ENCODE measurements at regions not wholly inside any gene's neighbourhood (a gene's known extent, or its start where the extent isn't known, plus 50 kb on each side); places are given as distances from the start of the nearest gene placed in this dataset.

GRCh38 chr5:36366883-36367282, 65.2 kb upstream of the RANBP3L start:
- no peak for FAIRE-seq
- no peaks in the 10 kb centered on the region for H3K9me3 Mint-ChIP-seq (ENCODE audit: unreplicated experiment)

GRCh38 chr5:36367524-36367923, 65.8 kb upstream of the RANBP3L start:
- H3K4me1 Mint-ChIP-seq (ENCODE audit: low read depth, unreplicated experiment): peaks cover 11% of the 10 kb centered on the region
- no peaks in the 10 kb centered on the region for H3K36me3 Mint-ChIP-seq (ENCODE audit: low read depth, unreplicated experiment)
- H3K4me3 ChIP-seq (ENCODE audit: insufficient read depth, low read depth, low read length): no peak overlapping the region
- no peaks in the 10 kb centered on the region for H3K27me3 ChIP-seq (ENCODE audit: insufficient read depth, low read length)
- no peak overlapping the region for H3K27ac ChIP-seq (ENCODE audit: low read depth, low read length)
- H3K79me2 ChIP-seq (ENCODE audit: insufficient read depth, low read length): no peaks in the 10 kb centered on the region
- no peaks in the 10 kb centered on the region for H3K27me3 Mint-ChIP-seq (ENCODE audit: low read depth, unreplicated experiment)
- no peaks in the 10 kb centered on the region for H3K36me3 ChIP-seq (ENCODE audit: insufficient read depth, low read length)
- H3K27ac Mint-ChIP-seq (ENCODE audit: unreplicated experiment): no peak overlapping the region
- FAIRE-seq: peak; percentile 54
- H3K4me3 Mint-ChIP-seq (ENCODE audit: unreplicated experiment): no peak overlapping the region
- H3K9me3 Mint-ChIP-seq (ENCODE audit: unreplicated experiment): no peaks in the 10 kb centered on the region
- H3K4me2 ChIP-seq (ENCODE audit: low read length): no peak overlapping the region
- H2AFZ ChIP-seq (ENCODE audit: low read depth, low read length): no peak overlapping the region
- no peaks in the 10 kb centered on the region for H4K20me1 ChIP-seq (ENCODE audit: insufficient read depth, low read length)
- no peaks in the 10 kb centered on the region for H3K9me3 ChIP-seq (ENCODE audit: insufficient read depth, low read depth, low read length)
- H3K4me1 ChIP-seq (ENCODE audit: insufficient read depth, low read length): peaks cover 16% of the 10 kb centered on the region
- TF ChIP-seq CTCF (IDR thresholded peaks at IDR 0.05; ENCODE audit: insufficient read depth, low read depth, low read length) (no peak), EZH2 (IDR thresholded peaks at IDR 0.05; ENCODE audit: insufficient read depth, low read length) (no peak)
- DNase-seq (ENCODE audit: low read depth): peak; percentile 85
- H3K9ac ChIP-seq (ENCODE audit: low read length): no peak overlapping the region

More at GRCh38 chr5:36366883-36367282, 65.2 kb upstream of the RANBP3L start:
- Histone ChIP-seq H4K20me1 (ENCODE audit: insufficient read depth, low read length) (no peaks in the 10 kb centered on the region), H3K79me2 (ENCODE audit: insufficient read depth, low read length) (no peaks in the 10 kb centered on the region), H3K27me3 (ENCODE audit: insufficient read depth, low read length) (no peaks in the 10 kb centered on the region), H3K27ac (ENCODE audit: low read depth, low read length) (no peak overlapping the region), H3K36me3 (ENCODE audit: insufficient read depth, low read length) (no peaks in the 10 kb centered on the region), H3K9ac (ENCODE audit: low read length) (no peak overlapping the region), H3K4me3 (ENCODE audit: insufficient read depth, low read depth, low read length) (no peak overlapping the region), H3K4me1 (ENCODE audit: insufficient read depth, low read length) (peaks cover 16% of the 10 kb centered on the region), H3K4me2 (ENCODE audit: low read length) (no peak overlapping the region), H3K9me3 (ENCODE audit: insufficient read depth, low read depth, low read length) (no peaks in the 10 kb centered on the region), H2AFZ (ENCODE audit: low read depth, low read length) (no peak overlapping the region)
- TF ChIP-seq CTCF (IDR thresholded peaks at IDR 0.05; ENCODE audit: insufficient read depth, low read depth, low read length): no peak
- TF ChIP-seq EZH2 (IDR thresholded peaks at IDR 0.05; ENCODE audit: insufficient read depth, low read length): no peak
- Mint-ChIP-seq H3K36me3 (ENCODE audit: low read depth, unreplicated experiment) (no peaks in the 10 kb centered on the region), H3K27ac (ENCODE audit: unreplicated experiment) (no peak overlapping the region), H3K27me3 (ENCODE audit: low read depth, unreplicated experiment) (no peaks in the 10 kb centered on the region), H3K4me1 (ENCODE audit: low read depth, unreplicated experiment) (peaks cover 17% of the 10 kb centered on the region), H3K4me3 (ENCODE audit: unreplicated experiment) (no peak overlapping the region)
- DNase-seq (ENCODE audit: low read depth): peak; percentile 44

- H3K36me3 Mint-ChIP-seq (ENCODE audit: low read depth, unreplicated experiment): no peaks in the 10 kb centered on the region
- no peak overlapping the region for H2AFZ ChIP-seq (ENCODE audit: low read depth, low read length)
- H3K4me1 Mint-ChIP-seq (ENCODE audit: low read depth, unreplicated experiment): peaks cover 10% of the 10 kb centered on the region
- H3K9me3 ChIP-seq (ENCODE audit: insufficient read depth, low read depth, low read length): no peaks in the 10 kb centered on the region
- H3K9me3 Mint-ChIP-seq (ENCODE audit: unreplicated experiment): no peaks in the 10 kb centered on the region
- H4K20me1 ChIP-seq (ENCODE audit: insufficient read depth, low read length): no peaks in the 10 kb centered on the region
- no peaks in the 10 kb centered on the region for H3K27me3 Mint-ChIP-seq (ENCODE audit: low read depth, unreplicated experiment)
- H3K36me3 ChIP-seq (ENCODE audit: insufficient read depth, low read length): no peaks in the 10 kb centered on the region
- H3K4me1 ChIP-seq (ENCODE audit: insufficient read depth, low read length): peaks cover 17% of the 10 kb centered on the region
- FAIRE-seq (no peak), DNase-seq (ENCODE audit: low read depth) (peak; percentile 55)
- no peak overlapping the region for H3K9ac ChIP-seq (ENCODE audit: low read length)
- H3K4me3 Mint-ChIP-seq (ENCODE audit: unreplicated experiment): no peak overlapping the region
- H3K27ac ChIP-seq (ENCODE audit: low read depth, low read length): no peak overlapping the region
- no peaks in the 10 kb centered on the region for H3K79me2 ChIP-seq (ENCODE audit: insufficient read depth, low read length)
- no peaks in the 10 kb centered on the region for H3K27me3 ChIP-seq (ENCODE audit: insufficient read depth, low read length)
- H3K4me3 ChIP-seq (ENCODE audit: insufficient read depth, low read depth, low read length): no peak overlapping the region
- H3K4me2 ChIP-seq (ENCODE audit: low read length): no peak overlapping the region
- no peak overlapping the region for H3K27ac Mint-ChIP-seq (ENCODE audit: unreplicated experiment)
- TF ChIP-seq EZH2 (IDR thresholded peaks at IDR 0.05; ENCODE audit: insufficient read depth, low read length): no peak
- TF ChIP-seq CTCF (IDR thresholded peaks at IDR 0.05; ENCODE audit: insufficient read depth, low read depth, low read length): no peak
These were observed 67.6 kb upstream of the RANBP3L start for GRCh38 chr5:36369219-36369690.
